ENCODE measurements at regions not wholly inside any gene's neighbourhood (a gene's known extent, or its start where the extent isn't known, plus 50 kb on each side); places are given as distances from the start of the nearest gene placed in this dataset.
A peak's percentile ranks its signal among the peaks of the same experiment; 100 is the strongest.

- Histone ChIP-seq H3K4me3 (no peak overlapping the region), H3K27me3 (no peaks in the 10 kb centered on the region), H3K9me3 (ENCODE audit: low read depth) (no peaks in the 10 kb centered on the region), H3K27ac (no peak overlapping the region), H3K36me3 (no peaks in the 10 kb centered on the region), H3K4me1 (ENCODE audit: low read depth) (no peaks in the 10 kb centered on the region)
- TF ChIP-seq CTCF (IDR thresholded peaks at IDR 0.05; ENCODE audit: low read depth, low read length), result no peak
- no peak for DNase-seq (ENCODE audit: low read depth in 1 of 2, low spot score in 1 of 2)
Measured at GRCh38 chr2:8134473-8134932, 547.4 kb upstream of the ID2 start.

- TF ChIP-seq CTCF (IDR thresholded peaks at IDR 0.05; ENCODE audit: low read depth, low read length), result no peak
- no peak overlapping the region for H3K27ac ChIP-seq
- no peak overlapping the region for H3K4me3 ChIP-seq
- H3K9me3 ChIP-seq (ENCODE audit: low read depth), result no peaks in the 10 kb centered on the region
- H3K4me1 ChIP-seq (ENCODE audit: low read depth), result no peaks in the 10 kb centered on the region
- DNase-seq (ENCODE audit: low read depth in 1 of 2, low spot score in 1 of 2), result no peak
- no peaks in the 10 kb centered on the region for H3K36me3 ChIP-seq
- no peaks in the 10 kb centered on the region for H3K27me3 ChIP-seq
Measured at GRCh38 chr2:8134985-8135682, 546.7 kb upstream of the ID2 start.

GRCh38 chr2:8137801-8138200 is 544.1 kb upstream of the ID2 start:
- Histone ChIP-seq H3K4me1 (ENCODE audit: low read depth) (no peaks in the 10 kb centered on the region), H3K4me3 (no peak overlapping the region), H3K27me3 (no peaks in the 10 kb centered on the region), H3K27ac (no peak overlapping the region), H3K36me3 (no peaks in the 10 kb centered on the region), H3K9me3 (ENCODE audit: low read depth) (no peaks in the 10 kb centered on the region)
- DNase-seq (ENCODE audit: low read depth in 1 of 2, low spot score in 1 of 2), result no peak
- TF ChIP-seq CTCF (IDR thresholded peaks at IDR 0.05; ENCODE audit: low read depth, low read length), result no peak

GRCh38 chr2:8138525-8138922 is 543.3 kb upstream of the ID2 start:
- no peaks in the 10 kb centered on the region for H3K9me3 ChIP-seq (ENCODE audit: low read depth)
- H3K27ac ChIP-seq, result no peak overlapping the region
- no peak overlapping the region for H3K4me3 ChIP-seq
- no peak for DNase-seq (ENCODE audit: low read depth in 1 of 2, low spot score in 1 of 2)
- no peak for TF ChIP-seq CTCF (IDR thresholded peaks at IDR 0.05; ENCODE audit: low read depth, low read length)
- H3K36me3 ChIP-seq, result no peaks in the 10 kb centered on the region
- no peaks in the 10 kb centered on the region for H3K27me3 ChIP-seq
- no peaks in the 10 kb centered on the region for H3K4me1 ChIP-seq (ENCODE audit: low read depth)

- Histone ChIP-seq H3K9me3 (ENCODE audit: low read depth) (no peaks in the 10 kb centered on the region), H3K4me1 (ENCODE audit: low read depth) (no peaks in the 10 kb centered on the region), H3K36me3 (no peaks in the 10 kb centered on the region), H3K27me3 (no peaks in the 10 kb centered on the region), H3K27ac (no peak overlapping the region), H3K4me3 (no peak overlapping the region)
- TF ChIP-seq CTCF (IDR thresholded peaks at IDR 0.05; ENCODE audit: low read depth, low read length), result no peak
- DNase-seq (ENCODE audit: low read depth in 1 of 2, low spot score in 1 of 2), result peak in 1 of 2 donors; percentile 64
Measured at GRCh38 chr2:8138923-8139667, 542.8 kb upstream of the ID2 start.
